ENCODE measurements at regions not wholly inside any gene's neighbourhood (a gene's known extent, or its start where the extent isn't known, plus 50 kb on each side); places are given as distances from the start of the nearest gene placed in this dataset.

- POLR2A ChIA-PET, result no interaction called here
- Mint-ChIP-seq H3K4me3 (no peak overlapping the region), H3K9me3 (no peaks in the 10 kb centered on the region), H3K27ac (no peak overlapping the region), H3K27me3 (no peaks in the 10 kb centered on the region), H3K4me1 (no peaks in the 10 kb centered on the region), H3K36me3 (ENCODE audit: low read depth) (no peaks in the 10 kb centered on the region)
- no peak for TF ChIP-seq CTCF (IDR thresholded peaks at IDR 0.05)
- ATAC-seq (ENCODE audit: low read depth), result no peak
- CTCF ChIA-PET, result no interaction called here
- intact Hi-C loops (cut with micrococcal nuclease), result no loop called here
- DNase-seq, result no peak
Measured at GRCh38 chr12:105978686-105979085, 160.1 kb downstream of the NUAK1 start.

- TF ChIP-seq CTCF (IDR thresholded peaks at IDR 0.05), result no peak
- ChIA-PET CTCF (no interaction called here), POLR2A (no interaction called here)
- Mint-ChIP-seq H3K9me3 (no peaks in the 10 kb centered on the region), H3K4me3 (no peak overlapping the region), H3K27me3 (no peaks in the 10 kb centered on the region), H3K4me1 (no peaks in the 10 kb centered on the region), H3K36me3 (ENCODE audit: low read depth) (no peaks in the 10 kb centered on the region), H3K27ac (no peak overlapping the region)
- intact Hi-C loops (cut with micrococcal nuclease), result no loop called here
- DNase-seq (no peak), ATAC-seq (ENCODE audit: low read depth) (no peak)
Measured at GRCh38 chr12:105980085-105980484, 158.7 kb downstream of the NUAK1 start.

- Mint-ChIP-seq H3K4me3 (no peak overlapping the region), H3K36me3 (ENCODE audit: low read depth) (no peaks in the 10 kb centered on the region), H3K4me1 (no peaks in the 10 kb centered on the region), H3K9me3 (no peaks in the 10 kb centered on the region), H3K27ac (no peak overlapping the region), H3K27me3 (no peaks in the 10 kb centered on the region)
- DNase-seq (no peak), ATAC-seq (ENCODE audit: low read depth) (no peak)
- POLR2A ChIA-PET, result no interaction called here
- no peak for TF ChIP-seq CTCF (IDR thresholded peaks at IDR 0.05)
- intact Hi-C loops (cut with micrococcal nuclease), result no loop called here
- CTCF ChIA-PET, result no interaction called here
Measured at GRCh38 chr12:105980533-105980932, 158.2 kb downstream of the NUAK1 start.

GRCh38 chr12:105982022-105982421 lies 156.7 kb downstream of the NUAK1 start:
- Mint-ChIP-seq H3K27me3 (no peaks in the 10 kb centered on the region), H3K36me3 (ENCODE audit: low read depth) (no peaks in the 10 kb centered on the region), H3K9me3 (no peaks in the 10 kb centered on the region), H3K4me3 (no peak overlapping the region), H3K27ac (no peak overlapping the region), H3K4me1 (no peaks in the 10 kb centered on the region)
- ChIA-PET POLR2A (no interaction called here), CTCF (no interaction called here)
- no peak for TF ChIP-seq CTCF (IDR thresholded peaks at IDR 0.05)
- ATAC-seq (ENCODE audit: low read depth) (no peak), DNase-seq (no peak)
- intact Hi-C loops (cut with micrococcal nuclease), result no loop called here

GRCh38 chr12:105983622-105984320 lies 155.0 kb downstream of the NUAK1 start:
- H3K27me3 Mint-ChIP-seq, result no peaks in the 10 kb centered on the region
- H3K36me3 Mint-ChIP-seq (ENCODE audit: low read depth), result no peaks in the 10 kb centered on the region
- H3K27ac Mint-ChIP-seq, result no peak overlapping the region
- no peaks in the 10 kb centered on the region for H3K9me3 Mint-ChIP-seq
- intact Hi-C loops (cut with micrococcal nuclease), result no loop called here
- ChIA-PET CTCF (no interaction called here), POLR2A (no interaction called here)
- no peak for DNase-seq
- ATAC-seq (ENCODE audit: low read depth), result no peak
- H3K4me3 Mint-ChIP-seq, result no peak overlapping the region
- H3K4me1 Mint-ChIP-seq, result no peaks in the 10 kb centered on the region
- TF ChIP-seq CTCF (IDR thresholded peaks at IDR 0.05), result no peak
